ENCODE measurements at regions not wholly inside any gene's neighbourhood (a gene's known extent, or its start where the extent isn't known, plus 50 kb on each side); places are given as distances from the start of the nearest gene placed in this dataset.

DNA sequence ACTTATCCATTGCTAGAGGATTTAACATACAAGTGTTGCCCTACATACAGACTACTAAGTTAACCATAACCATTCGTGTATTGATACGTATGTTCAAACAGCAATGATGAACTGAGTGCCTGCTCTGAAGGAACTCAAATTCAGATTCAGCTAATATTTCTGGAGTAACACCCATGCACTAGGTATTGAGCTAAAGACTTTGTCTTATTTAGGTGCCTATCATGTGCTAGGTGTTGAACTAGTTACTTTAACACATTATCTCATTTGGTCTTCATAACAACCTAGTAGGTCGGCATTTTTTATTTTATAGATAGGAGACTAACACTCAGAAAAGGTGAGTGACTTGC lies 160.0 kb downstream of the LTN1 start:
- TF ChIP-seq, protein P1, sequence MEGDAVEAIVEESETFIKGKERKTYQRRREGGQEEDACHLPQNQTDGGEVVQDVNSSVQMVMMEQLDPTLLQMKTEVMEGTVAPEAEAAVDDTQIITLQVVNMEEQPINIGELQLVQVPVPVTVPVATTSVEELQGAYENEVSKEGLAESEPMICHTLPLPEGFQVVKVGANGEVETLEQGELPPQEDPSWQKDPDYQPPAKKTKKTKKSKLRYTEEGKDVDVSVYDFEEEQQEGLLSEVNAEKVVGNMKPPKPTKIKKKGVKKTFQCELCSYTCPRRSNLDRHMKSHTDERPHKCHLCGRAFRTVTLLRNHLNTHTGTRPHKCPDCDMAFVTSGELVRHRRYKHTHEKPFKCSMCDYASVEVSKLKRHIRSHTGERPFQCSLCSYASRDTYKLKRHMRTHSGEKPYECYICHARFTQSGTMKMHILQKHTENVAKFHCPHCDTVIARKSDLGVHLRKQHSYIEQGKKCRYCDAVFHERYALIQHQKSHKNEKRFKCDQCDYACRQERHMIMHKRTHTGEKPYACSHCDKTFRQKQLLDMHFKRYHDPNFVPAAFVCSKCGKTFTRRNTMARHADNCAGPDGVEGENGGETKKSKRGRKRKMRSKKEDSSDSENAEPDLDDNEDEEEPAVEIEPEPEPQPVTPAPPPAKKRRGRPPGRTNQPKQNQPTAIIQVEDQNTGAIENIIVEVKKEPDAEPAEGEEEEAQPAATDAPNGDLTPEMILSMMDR (conservative IDR thresholded peaks at IDR 0.05) = no peak
- TF ChIP-seq ZFX (IDR thresholded peaks at IDR 0.05) = no peak
